IMR-90 (cell line): ENCODE measurements at regions not wholly inside any gene's neighbourhood (a gene's known extent, or its start where the extent isn't known, plus 50 kb on each side); places are given as distances from the start of the nearest gene placed in this dataset.

Experiments used
- ATAC-seq: fragments of 200-7000 bp; cut with Tn5 transposase; 2 replicates; pipeline ENCODE4 v1.9.1; 2020; ENCODE audit warnings: low read depth, mild to moderate bottlenecking, moderate library complexity
- BruUV-seq: library from RNA; stranded (reverse); fragments of 400-500 nt; replicated peaks from 2 replicates; lab custom pipeline; 2021; lab: Mats Ljungman, UMichigan
- CTCF ChIA-PET: fragments of 300-600 bp; formaldehyde crosslinking; extraction: SDS; loops from one replicate; lab custom pipeline; 2021; ENCODE audit warnings: antibody characterized with exemption; lab: Yijun Ruan, JAX
- POLR2A ChIA-PET: fragments of 300-600 bp; sonication (Branson Sonifier 250); formaldehyde crosslinking; loops from one replicate; lab custom pipeline; 2022; ENCODE audit warnings: antibody characterized with exemption; ENCODE audit not compliant: unreplicated experiment; lab: Charles Lee
- DNase-seq: peaks from one replicate; pipeline ENCODE4 v3.0.0; 2013
- H2AFZ ChIP-seq: replicated peaks from 2 replicates; pipeline ENCODE3; 2013; ENCODE audit warnings: low read length, mild to moderate bottlenecking; ENCODE audit not compliant: poor library complexity
- H2AK5ac ChIP-seq: 2 replicates; pipeline ENCODE4 v1.6.1; 2013; ENCODE audit warnings: low read depth, low read length, inconsistent platforms
- H2AK9ac ChIP-seq: replicated peaks from 2 replicates; pipeline ENCODE3; 2013; ENCODE audit warnings: mild to moderate bottlenecking, low read depth, low read length, moderate library complexity; ENCODE audit not compliant: poor library complexity
- H2BK120ac ChIP-seq: 2 replicates; pipeline ENCODE4 v1.6.1; 2013; ENCODE audit warnings: low read depth, low read length, inconsistent platforms
- H2BK15ac ChIP-seq: 3 replicates; pipeline ENCODE4 v1.6.1; 2013; ENCODE audit warnings: low read depth, low read length, inconsistent platforms
- H2BK20ac ChIP-seq: 2 replicates; pipeline ENCODE4 v1.6.1; 2013; ENCODE audit warnings: low read depth, mild to moderate bottlenecking, inconsistent platforms, low read length, moderate library complexity
- H2BK5ac ChIP-seq: 2 replicates; pipeline ENCODE4 v1.6.1; 2013; ENCODE audit warnings: mild to moderate bottlenecking, low read depth, low read length, inconsistent platforms; ENCODE audit not compliant: poor library complexity, severe bottlenecking
- H3K14ac ChIP-seq: replicated peaks from 2 replicates; pipeline ENCODE4 v1.6.1; 2013; ENCODE audit warnings: low read depth, low read length, inconsistent platforms
- H3K18ac ChIP-seq: 2 replicates; pipeline ENCODE4 v1.6.1; 2013; ENCODE audit warnings: low read depth, low read length, control low read depth
- H3K23ac ChIP-seq: 2 replicates; pipeline ENCODE4 v1.6.1; 2013; ENCODE audit warnings: low read depth, low read length, inconsistent platforms
- H3K27ac ChIP-seq: 2 replicates; pipeline ENCODE4 v1.5.1; 2013; ENCODE audit warnings: mild to moderate bottlenecking, control low read depth, low read length; ENCODE audit not compliant: insufficient read depth
- H3K27me3 ChIP-seq: 2 replicates; pipeline ENCODE4 v1.6.1; 2013; ENCODE audit warnings: low read length; ENCODE audit not compliant: control insufficient read depth, insufficient read depth
- H3K36me3 ChIP-seq: 2 replicates; pipeline ENCODE4 v1.6.1; 2013; ENCODE audit warnings: low read length, mixed read lengths; ENCODE audit not compliant: control insufficient read depth, insufficient read depth
- H3K4ac ChIP-seq: 2 replicates; pipeline ENCODE4 v1.6.1; 2013; ENCODE audit warnings: low read depth, low read length, inconsistent platforms
- H3K4me1 ChIP-seq: 2 replicates; pipeline ENCODE4 v1.6.1; 2013; ENCODE audit warnings: low read length, mixed read lengths; ENCODE audit not compliant: control insufficient read depth, insufficient read depth
- H3K4me2 ChIP-seq: 2 replicates; pipeline ENCODE4 v1.6.1; 2013; ENCODE audit warnings: low read depth, mild to moderate bottlenecking, control low read depth, low read length, moderate library complexity
- H3K4me3 ChIP-seq: 2 replicates; pipeline ENCODE4 v1.5.1; 2013; ENCODE audit warnings: low read depth, mild to moderate bottlenecking, control low read depth, low read length, moderate library complexity; ENCODE audit not compliant: insufficient read depth
- H3K56ac ChIP-seq: 2 replicates; pipeline ENCODE4 v1.6.1; 2013; ENCODE audit warnings: low read length, inconsistent platforms; ENCODE audit not compliant: insufficient read depth; ENCODE audit errors: extremely low read depth
- H3K79me1 ChIP-seq, 2 experiments: 2 replicates each; pipeline ENCODE4 v1.6.1; 2013; ENCODE audit warnings: low read length in 2 of 2, inconsistent platforms in 1 of 2, low read depth in 1 of 2
- H3K9ac ChIP-seq: 2 replicates; pipeline ENCODE4 v1.6.1; 2013; ENCODE audit warnings: low read depth, low read length, control low read depth
- H3K9me1 ChIP-seq: 2 replicates; pipeline ENCODE4 v1.6.1; 2013; ENCODE audit warnings: low read length, inconsistent platforms; ENCODE audit not compliant: insufficient read depth
- H3K9me3 ChIP-seq: 2 replicates; pipeline ENCODE4 v1.6.1; 2013; ENCODE audit warnings: low read length; ENCODE audit not compliant: control insufficient read depth, insufficient read depth
- H4K20me1 ChIP-seq: 2 replicates; pipeline ENCODE4 v1.6.1; 2013; ENCODE audit warnings: low read length, inconsistent platforms; ENCODE audit not compliant: insufficient read depth
- H4K5ac ChIP-seq: 2 replicates; pipeline ENCODE4 v1.6.1; 2013; ENCODE audit warnings: mild to moderate bottlenecking, low read depth, low read length, control low read depth
- H4K8ac ChIP-seq, 2 experiments: 2 replicates each; pipeline ENCODE4 v1.6.1; 2013; ENCODE audit warnings: low read depth in 2 of 2, low read length in 2 of 2, control low read depth in 1 of 2, inconsistent platforms in 1 of 2
- H4K91ac ChIP-seq: 2 replicates; pipeline ENCODE4 v1.6.1; 2013; ENCODE audit warnings: low read depth, low read length, inconsistent platforms; ENCODE audit not compliant: insufficient read depth
- BHLHE40 ChIP-seq: fragments of 150-350 bp; IDR thresholded peaks from 2 replicates; pipeline ENCODE4 v1.6.1; 2016; ENCODE audit warnings: mild to moderate bottlenecking, low read depth, low read length
- CEBPB ChIP-seq: IDR thresholded peaks from 2 replicates; pipeline ENCODE4 v1.6.1; 2012; ENCODE audit warnings: low read depth, low read length, improper control_type of control experiment
- CHD1 ChIP-seq: IDR thresholded peaks from 2 replicates; pipeline ENCODE4 v1.6.1; 2012; ENCODE audit warnings: low read depth, low read length, improper control_type of control experiment
- FOS ChIP-seq: fragments of 150-350 bp; IDR thresholded peaks from 2 replicates; pipeline ENCODE4 v1.6.1; 2016; ENCODE audit warnings: low read depth, low read length
- MAFK ChIP-seq: IDR thresholded peaks from 2 replicates; pipeline ENCODE4 v1.6.1; 2012; ENCODE audit warnings: low read depth, low read length, improper control_type of control experiment
- MAZ ChIP-seq: IDR thresholded peaks from 2 replicates; pipeline ENCODE4 v1.6.1; 2012; ENCODE audit warnings: low read depth, mild to moderate bottlenecking, low read length, improper control_type of control experiment, moderate library complexity, borderline replicate concordance
- MXI1 ChIP-seq: IDR thresholded peaks from 2 replicates; pipeline ENCODE4 v1.6.1; 2012; ENCODE audit warnings: low read depth, mild to moderate bottlenecking, low read length, moderate library complexity, borderline replicate concordance
- NFE2L2 ChIP-seq: fragments of 150-350 bp; IDR thresholded peaks from 2 replicates; pipeline ENCODE4 v1.6.1; 2016; ENCODE audit warnings: low read depth, mild to moderate bottlenecking, low read length
- POLR2A ChIP-seq: IDR thresholded peaks from 2 replicates; pipeline ENCODE4 v1.6.1; 2012; ENCODE audit warnings: mild to moderate bottlenecking, low read depth, low read length
- RAD21 ChIP-seq: IDR thresholded peaks from 2 replicates; pipeline ENCODE4 v1.6.1; 2012; ENCODE audit warnings: low read length, improper control_type of control experiment
- RCOR1 ChIP-seq: IDR thresholded peaks from 2 replicates; pipeline ENCODE4 v1.6.1; 2012; ENCODE audit warnings: mild to moderate bottlenecking, low read length, improper control_type of control experiment; ENCODE audit not compliant: insufficient replicate concordance
- RFX5 ChIP-seq: IDR thresholded peaks from 2 replicates; pipeline ENCODE4 v1.8.0; 2012; ENCODE audit warnings: low read depth, mild to moderate bottlenecking, low read length, moderate library complexity
- SMC3 ChIP-seq: fragments of 150-350 bp; IDR thresholded peaks from 2 replicates; pipeline ENCODE4 v1.6.1; 2016; ENCODE audit warnings: low read depth, mild to moderate bottlenecking, antibody characterized with exemption, low read length, moderate library complexity
- WGBS, 2 experiments: methylation state at CpG; one replicate each; pipeline versions ENCODE4 v1.1.5 to v1.1.7; 2013; ENCODE audit warnings: missing lambda C conversion rate in 2 of 2; ENCODE audit not compliant: insufficient read length in 1 of 2; ENCODE audit errors: extremely low coverage in 2 of 2; 5-methylcytosine and 5-hydroxymethylcytosine counted together
- dilution Hi-C: fragments of 300-500 bp; cut with HindIII; formaldehyde crosslinking; loops from one replicate; pipeline ENCODE4 v1.14.3; 2018; ENCODE audit warnings: low sequenced_read_pairs; ENCODE audit not compliant: unreplicated experiment
- in situ Hi-C: fragments of 300-500 bp; cut with MboI; formaldehyde crosslinking; loops from 3 replicates; pipeline ENCODE4 v1.14.3; 2019; ENCODE audit warnings: low sequenced_read_pairs, inconsistent platforms, mixed read lengths
- intact Hi-C: fragments of 100-400 bp; cut with micrococcal nuclease; formaldehyde crosslinking; loops from 2 replicates; pipeline ENCODE4 v1.10.0; 2022
- TF ChIP-seq, protein P1 (sequence below): fragments of 150-350 bp; IDR thresholded peaks from 2 replicates; pipeline ENCODE4 v1.6.1; 2016; ENCODE audit warnings: low read depth, mild to moderate bottlenecking, low read length, moderate library complexity, borderline replicate concordance
- TF ChIP-seq, protein P2 (sequence below): conservative IDR thresholded peaks from 2 replicates; pipeline ENCODE4 v1.5.1; 2012; ENCODE audit warnings: mild to moderate bottlenecking, low read depth, low read length, improper control_type of control experiment
- TF ChIP-seq, protein P3 (sequence below): fragments of 150-350 bp; IDR thresholded peaks from 2 replicates; pipeline ENCODE4 v1.6.1; 2017; ENCODE audit warnings: mild to moderate bottlenecking, antibody characterized with exemption, low read length, low read depth

DNA sequence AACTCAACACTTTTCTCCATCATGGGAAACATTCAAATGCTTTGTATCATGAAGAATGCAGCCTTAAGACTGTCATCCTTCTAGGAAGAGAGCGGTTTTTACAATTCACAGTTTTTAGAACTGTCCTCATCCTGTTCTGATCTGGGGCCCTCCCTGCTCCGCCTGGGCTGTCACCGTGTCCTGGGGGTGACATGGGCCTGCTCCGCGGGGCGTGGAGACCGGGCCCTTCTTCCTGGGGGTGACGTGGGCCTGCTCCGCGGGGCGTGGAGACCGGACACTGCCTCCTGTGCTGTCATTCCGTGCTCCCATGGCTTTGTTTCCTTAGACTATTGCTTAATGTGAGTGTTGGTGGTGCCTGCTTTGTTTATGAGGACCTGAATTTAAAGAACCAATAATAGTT, 122.8 kb downstream of the TMEM18 start:
- Histone ChIP-seq H4K8ac (no peak overlapping the region), H3K4me2 (no peak overlapping the region), H2BK5ac (no peak overlapping the region), H4K5ac (no peak overlapping the region), H2BK15ac (no peak overlapping the region), H3K9ac (no peak overlapping the region), H3K18ac (no peak overlapping the region), H3K36me3 (no peaks in the 10 kb centered on the region), H4K91ac (no peak overlapping the region), H2AFZ (no peak overlapping the region), H3K27ac (no peak overlapping the region), H3K14ac (no peak overlapping the region), H2AK9ac (no peak overlapping the region), H3K79me1 (no peaks in the 10 kb centered on the region), H3K23ac (no peak overlapping the region), H3K9me3 (peaks cover 38% of the 10 kb centered on the region), H3K4ac (no peak overlapping the region), H2BK120ac (no peak overlapping the region), H3K56ac (no peak overlapping the region), H3K9me1 (no peaks in the 10 kb centered on the region), H4K20me1 (no peaks in the 10 kb centered on the region), H3K4me1 (no peaks in the 10 kb centered on the region), H3K27me3 (no peaks in the 10 kb centered on the region), H3K4me3 (no peak overlapping the region), H2BK20ac (no peak overlapping the region), H2AK5ac (no peak overlapping the region)
- BruUV-seq, result no TSS peak
- ChIA-PET CTCF (no interaction called here), POLR2A (no interaction called here)
- intact Hi-C loops, result no loop called here
- dilution Hi-C loops, result no loop called here
- no peak for TF ChIP-seq POLR2A
- no peak for TF ChIP-seq CHD1
- no peak for TF ChIP-seq BHLHE40
- TF ChIP-seq SMC3, result no peak
- TF ChIP-seq, protein P1, sequence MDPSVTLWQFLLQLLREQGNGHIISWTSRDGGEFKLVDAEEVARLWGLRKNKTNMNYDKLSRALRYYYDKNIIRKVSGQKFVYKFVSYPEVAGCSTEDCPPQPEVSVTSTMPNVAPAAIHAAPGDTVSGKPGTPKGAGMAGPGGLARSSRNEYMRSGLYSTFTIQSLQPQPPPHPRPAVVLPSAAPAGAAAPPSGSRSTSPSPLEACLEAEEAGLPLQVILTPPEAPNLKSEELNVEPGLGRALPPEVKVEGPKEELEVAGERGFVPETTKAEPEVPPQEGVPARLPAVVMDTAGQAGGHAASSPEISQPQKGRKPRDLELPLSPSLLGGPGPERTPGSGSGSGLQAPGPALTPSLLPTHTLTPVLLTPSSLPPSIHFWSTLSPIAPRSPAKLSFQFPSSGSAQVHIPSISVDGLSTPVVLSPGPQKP, result no peak
- TF ChIP-seq RCOR1, result no peak
- TF ChIP-seq, protein P2, sequence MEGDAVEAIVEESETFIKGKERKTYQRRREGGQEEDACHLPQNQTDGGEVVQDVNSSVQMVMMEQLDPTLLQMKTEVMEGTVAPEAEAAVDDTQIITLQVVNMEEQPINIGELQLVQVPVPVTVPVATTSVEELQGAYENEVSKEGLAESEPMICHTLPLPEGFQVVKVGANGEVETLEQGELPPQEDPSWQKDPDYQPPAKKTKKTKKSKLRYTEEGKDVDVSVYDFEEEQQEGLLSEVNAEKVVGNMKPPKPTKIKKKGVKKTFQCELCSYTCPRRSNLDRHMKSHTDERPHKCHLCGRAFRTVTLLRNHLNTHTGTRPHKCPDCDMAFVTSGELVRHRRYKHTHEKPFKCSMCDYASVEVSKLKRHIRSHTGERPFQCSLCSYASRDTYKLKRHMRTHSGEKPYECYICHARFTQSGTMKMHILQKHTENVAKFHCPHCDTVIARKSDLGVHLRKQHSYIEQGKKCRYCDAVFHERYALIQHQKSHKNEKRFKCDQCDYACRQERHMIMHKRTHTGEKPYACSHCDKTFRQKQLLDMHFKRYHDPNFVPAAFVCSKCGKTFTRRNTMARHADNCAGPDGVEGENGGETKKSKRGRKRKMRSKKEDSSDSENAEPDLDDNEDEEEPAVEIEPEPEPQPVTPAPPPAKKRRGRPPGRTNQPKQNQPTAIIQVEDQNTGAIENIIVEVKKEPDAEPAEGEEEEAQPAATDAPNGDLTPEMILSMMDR, result no peak
- no peak for TF ChIP-seq NFE2L2
- TF ChIP-seq, protein P3, sequence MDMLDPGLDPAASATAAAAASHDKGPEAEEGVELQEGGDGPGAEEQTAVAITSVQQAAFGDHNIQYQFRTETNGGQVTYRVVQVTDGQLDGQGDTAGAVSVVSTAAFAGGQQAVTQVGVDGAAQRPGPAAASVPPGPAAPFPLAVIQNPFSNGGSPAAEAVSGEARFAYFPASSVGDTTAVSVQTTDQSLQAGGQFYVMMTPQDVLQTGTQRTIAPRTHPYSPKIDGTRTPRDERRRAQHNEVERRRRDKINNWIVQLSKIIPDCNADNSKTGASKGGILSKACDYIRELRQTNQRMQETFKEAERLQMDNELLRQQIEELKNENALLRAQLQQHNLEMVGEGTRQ, result no peak
- no peak for TF ChIP-seq FOS
- no peak for TF ChIP-seq RFX5
- no peak for TF ChIP-seq MAZ
- TF ChIP-seq CEBPB, result no peak
- TF ChIP-seq RAD21, result no peak
- no peak for TF ChIP-seq MAFK
- no peak for TF ChIP-seq MXI1
- 40% methylated on average over 2 of the region's 13 CpGs; no CpG with 5 or more reads in 1 of the 2 experiments for WGBS, 2 experiments
- no peak for DNase-seq
- ATAC-seq, result no peak
- in situ Hi-C loops, result no loop called here
